Ovary (tissue), 3 donors: ENCODE measurements at regions not wholly inside any gene's neighbourhood (a gene's known extent, or its start where the extent isn't known, plus 50 kb on each side); places are given as distances from the start of the nearest gene placed in this dataset.

Experiments used
- CTCF ChIP-seq, 3 donors: fragments of 450-650 bp in 2 of 3; fragments of 200-600 bp in 1 of 3; IDR thresholded peaks; one replicate each; pipeline versions ENCODE4 v1.5.1 to v1.8.0; 2016 to 2022; ENCODE audit warnings: antibody characterized with exemption in 3 of 3, mild to moderate bottlenecking in 1 of 3
- POLR2A ChIP-seq: fragments of 450-650 bp; IDR thresholded peaks from one replicate; pipeline ENCODE4 v1.6.1; 2017; ENCODE audit warnings: antibody characterized with exemption, mild to moderate bottlenecking, moderate library complexity
- donor health status: DM: no; HTN: no; CAD: no.

GRCh38 chrX:5142644-5143043 lies 1086.0 kb downstream of the NLGN4X start:
- TF ChIP-seq CTCF (IDR thresholded peaks at IDR 0.05) = no peak
- TF ChIP-seq POLR2A = no peak
